Heart left ventricle (tissue), 16 donors: ENCODE measurements at regions not wholly inside any gene's neighbourhood (a gene's known extent, or its start where the extent isn't known, plus 50 kb on each side); places are given as distances from the start of the nearest gene placed in this dataset.

ENCODE experiments used
- ATAC-seq, 4 donors: fragments of 200-7000 bp; cut with Tn5 transposase; one replicate each; pipeline ENCODE4 v1.9.1; 2020 to 2022; ENCODE audit warnings: moderate library complexity in 4 of 4, mild to moderate bottlenecking in 3 of 4, moderate number of reproducible peaks in 1 of 4
- DNase-seq, 5 donors: peaks; one replicate each; pipeline ENCODE4 v3.0.0-alpha.2; 2020
- H3K27ac ChIP-seq, 12 donors: fragments of 200-600 bp; sonication (generic) in 4 of 12; one replicate each; pipeline versions ENCODE4 v1.5.0 to v1.8.0; 2016 to 2022; ENCODE audit warnings: mild to moderate bottlenecking in 2 of 12
- H3K27me3 ChIP-seq, 9 donors: fragments of 200-600 bp; sonication (generic) in 2 of 9; one replicate each; pipeline versions ENCODE4 v1.5.1 to v1.8.0; 2016 to 2022; ENCODE audit warnings: mild to moderate bottlenecking in 3 of 9
- H3K36me3 ChIP-seq, 9 donors: fragments of 200-600 bp; sonication (generic) in 2 of 9; one replicate each; pipeline versions ENCODE4 v1.5.0 to v1.8.0; 2018 to 2022; ENCODE audit warnings: mild to moderate bottlenecking in 2 of 9
- H3K4me1 ChIP-seq, 12 donors: fragments of 200-600 bp; sonication (generic) in 4 of 12; one replicate each; pipeline versions ENCODE4 v1.5.0 to v1.8.0; 2016 to 2022; ENCODE audit warnings: mild to moderate bottlenecking in 3 of 12
- H3K4me3 ChIP-seq, 12 donors: fragments of 200-600 bp; sonication (generic) in 4 of 12; one replicate each; pipeline versions ENCODE4 v1.5.0 to v1.8.0; 2017 to 2022; ENCODE audit warnings: mild to moderate bottlenecking in 9 of 12, moderate library complexity in 4 of 12
- H3K9me3 ChIP-seq, 12 donors: fragments of 200-600 bp; sonication (generic) in 4 of 12; one replicate each; pipeline versions ENCODE4 v1.5.0 to v1.8.0; 2016 to 2022; ENCODE audit warnings: mild to moderate bottlenecking in 1 of 12
- CTCF ChIP-seq, 12 donors: fragments of 200-600 bp; sonication (generic) in 4 of 12; IDR thresholded peaks; one replicate each; pipeline versions ENCODE4 v1.5.0 to v1.8.0; 2018 to 2022; ENCODE audit warnings: antibody characterized with exemption in 12 of 12, mild to moderate bottlenecking in 5 of 12
- POLR2A ChIP-seq, 2 donors: fragments of 450-650 bp; IDR thresholded peaks; one replicate each; pipeline ENCODE4 v1.6.1; 2017; ENCODE audit warnings: antibody characterized with exemption in 2 of 2, mild to moderate bottlenecking in 2 of 2, moderate library complexity in 2 of 2
- WGBS, 4 donors: extraction: QIAGEN DNeasy Blood & Tissue Kit in 2 of 4; methylation state at CpG; one replicate each; pipeline versions ENCODE4 v1.1.5 to v1.1.7; 2013 to 2018; 5-methylcytosine and 5-hydroxymethylcytosine counted together
- intact Hi-C, 10 donors: fragments of 100-400 bp; cut with DNase I; formaldehyde crosslinking; loops; one replicate each; pipeline versions ENCODE4 v1.11.1 to v1.14.2; 2022
- donor health status: ischemic (EF 13 %, LVEDD 7.1; RV severe dilation, severe dysfunction).
- donor health status: healthy with polysubstance abuse.
- donor health status: DM: no; HTN: yes; CAD: no.
- donor health status: DM: no; HTN: no; CAD: no.
- donor health status: ischemic (EF 25% LVEDD 6.9; RV normal size, moderate dysfunction).
- donor health status: ischemic (EF 25% LVEDD 5.7; RV mildly dilated, moderate dysfunction).
- donor health status: healthy.
- donor health status: DM: yes; HTN: yes; CAD: no.
- donor health status: ischemic (EF 35%, LVEDD 5.7; RV mildly dilated, moderate dysfunction).
- donor health status: nonischemic (EF 11% LVEDD 7.7; RV severe dilation, severe dysfunction).
- donor health status: DM: yes; HTN: yes; CAD: no.
- donor health status: PGD.
- donor health status: ischemic (EF 29% LVEDD 5.4; RV normal size, mild dysfunction).
- donor health status: nonischemic (EF 23%, LVEDD 6.1; RV moderate dilation, normal function).

DNA sequence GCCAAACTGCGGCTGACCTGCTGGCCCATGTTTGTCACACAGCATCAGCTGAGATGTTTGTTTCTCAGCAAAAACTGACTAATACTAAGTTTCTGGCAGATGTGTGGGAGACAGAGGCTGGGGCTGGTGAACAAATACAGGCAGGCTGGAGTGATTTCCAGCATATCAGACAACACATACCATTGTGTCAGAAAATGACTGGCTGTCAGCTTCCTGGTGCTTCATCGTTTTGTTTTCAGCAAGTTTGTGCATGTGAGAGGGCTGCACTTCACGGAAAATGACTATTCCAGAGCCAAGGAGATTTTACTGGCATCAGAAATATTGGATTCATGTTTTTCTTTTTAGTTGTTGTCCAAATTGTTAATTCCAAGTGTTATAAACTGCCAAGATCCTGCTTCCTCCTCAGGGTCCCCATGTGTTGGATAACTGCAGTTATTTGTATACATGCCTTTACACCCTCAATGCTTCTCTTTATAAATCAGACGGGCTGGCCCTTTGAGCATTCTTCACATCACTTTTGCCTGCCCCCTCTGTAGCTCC lies 145.7 kb downstream of the GALC start:
- ATAC-seq (peak in 1 of 4 donors; percentile 27), DNase-seq (no peak)
- no peak overlapping the region for H3K4me3 ChIP-seq
- H3K36me3 ChIP-seq, result no peaks in the 10 kb centered on the region
- 38 to 56% (median 48%) methylated on average over 4 of the region's 4 CpGs for WGBS, 4 donors
- H3K4me1 ChIP-seq, result peaks cover 0 to 6% (median 0%) of the 10 kb centered on the region in 12 donors
- intact Hi-C loops, result no loop called here
- H3K27me3 ChIP-seq, result no peaks in the 10 kb centered on the region
- TF ChIP-seq CTCF (IDR thresholded peaks at IDR 0.05), result no peak
- peak overlapping the region in 1 of 12 donors; percentile 2 for H3K27ac ChIP-seq
- H3K9me3 ChIP-seq, result peaks cover 0 to 4% (median 0%) of the 10 kb centered on the region in 12 donors

- Histone ChIP-seq H3K27me3 (no peaks in the 10 kb centered on the region), H3K36me3 (no peaks in the 10 kb centered on the region), H3K4me1 (no peaks in the 10 kb centered on the region), H3K27ac (no peak overlapping the region), H3K4me3 (no peak overlapping the region), H3K9me3 (no peaks in the 10 kb centered on the region)
- DNase-seq (no peak), ATAC-seq (no peak)
- intact Hi-C loops, result no loop called here
- 47 to 82% (median 72%) methylated on average over 2 of the region's 2 CpGs for WGBS, 4 donors
- no peak for TF ChIP-seq POLR2A (IDR thresholded peaks at IDR 0.05)
- no peak for TF ChIP-seq CTCF (IDR thresholded peaks at IDR 0.05)
Observed at GRCh38 chr14:87840906-87841305, 152.1 kb downstream of the GALC start.

GRCh38 chr14:87838931-87839330 lies 154.1 kb downstream of the GALC start:
- no peaks in the 10 kb centered on the region for H3K36me3 ChIP-seq
- intact Hi-C loops, result no loop called here
- ATAC-seq (peak in 1 of 4 donors; percentile 39), DNase-seq (no peak)
- H3K27me3 ChIP-seq, result no peaks in the 10 kb centered on the region
- 63 to 78% (median 66%) methylated on average over 2 of the region's 2 CpGs for WGBS, 4 donors
- no peaks in the 10 kb centered on the region for H3K9me3 ChIP-seq
- no peak overlapping the region for H3K27ac ChIP-seq
- TF ChIP-seq CTCF (IDR thresholded peaks at IDR 0.05) (no peak), POLR2A (IDR thresholded peaks at IDR 0.05) (no peak)
- H3K4me1 ChIP-seq, result no peaks in the 10 kb centered on the region
- H3K4me3 ChIP-seq, result no peak overlapping the region

- intact Hi-C loops, result no loop called here
- no peak for ATAC-seq
Observed at GRCh38 chr14:87837296-87837695, 155.7 kb downstream of the GALC start.

More at GRCh38 chr14:87837296-87837695, 155.7 kb downstream of the GALC start:
- H3K4me1 ChIP-seq, result no peaks in the 10 kb centered on the region
- no peaks in the 10 kb centered on the region for H3K27me3 ChIP-seq
- H3K36me3 ChIP-seq, result no peaks in the 10 kb centered on the region
- peaks cover 0 to 5% (median 0%) of the 10 kb centered on the region in 12 donors for H3K9me3 ChIP-seq
- no peak for DNase-seq
- 75 to 90% (median 83%) methylated on average over 1 of the region's 1 CpG for WGBS, 4 donors
- TF ChIP-seq CTCF (IDR thresholded peaks at IDR 0.05) (no peak), POLR2A (IDR thresholded peaks at IDR 0.05) (no peak)
- H3K27ac ChIP-seq, result no peak overlapping the region
- no peak overlapping the region for H3K4me3 ChIP-seq
